ENCODE measurements at regions not wholly inside any gene's neighbourhood (a gene's known extent, or its start where the extent isn't known, plus 50 kb on each side); places are given as distances from the start of the nearest gene placed in this dataset.

- TF ChIP-seq, protein P1, sequence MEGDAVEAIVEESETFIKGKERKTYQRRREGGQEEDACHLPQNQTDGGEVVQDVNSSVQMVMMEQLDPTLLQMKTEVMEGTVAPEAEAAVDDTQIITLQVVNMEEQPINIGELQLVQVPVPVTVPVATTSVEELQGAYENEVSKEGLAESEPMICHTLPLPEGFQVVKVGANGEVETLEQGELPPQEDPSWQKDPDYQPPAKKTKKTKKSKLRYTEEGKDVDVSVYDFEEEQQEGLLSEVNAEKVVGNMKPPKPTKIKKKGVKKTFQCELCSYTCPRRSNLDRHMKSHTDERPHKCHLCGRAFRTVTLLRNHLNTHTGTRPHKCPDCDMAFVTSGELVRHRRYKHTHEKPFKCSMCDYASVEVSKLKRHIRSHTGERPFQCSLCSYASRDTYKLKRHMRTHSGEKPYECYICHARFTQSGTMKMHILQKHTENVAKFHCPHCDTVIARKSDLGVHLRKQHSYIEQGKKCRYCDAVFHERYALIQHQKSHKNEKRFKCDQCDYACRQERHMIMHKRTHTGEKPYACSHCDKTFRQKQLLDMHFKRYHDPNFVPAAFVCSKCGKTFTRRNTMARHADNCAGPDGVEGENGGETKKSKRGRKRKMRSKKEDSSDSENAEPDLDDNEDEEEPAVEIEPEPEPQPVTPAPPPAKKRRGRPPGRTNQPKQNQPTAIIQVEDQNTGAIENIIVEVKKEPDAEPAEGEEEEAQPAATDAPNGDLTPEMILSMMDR (conservative IDR thresholded peaks at IDR 0.05; ENCODE audit: low read length), result no peak
- TF ChIP-seq EZH2phosphoT487 (IDR thresholded peaks at IDR 0.05; ENCODE audit: borderline replicate concordance, low read depth, low read length), result no peak
Measured at GRCh38 chr10:86591436-86591835, 62.9 kb upstream of the OPN4 start.
